Hematopoietic multipotent progenitor cell treated with erythropoietin and hydrocortisone succinate and interleukin-3 and kit ligand, for 8 days (in vitro differentiated cells): ENCODE measurements at regions not wholly inside any gene's neighbourhood (a gene's known extent, or its start where the extent isn't known, plus 50 kb on each side); places are given as distances from the start of the nearest gene placed in this dataset.
"Not testable (repeated sequence)": the region's sequence is repeated elsewhere in the genome, so short reads cannot be mapped to it uniquely, and the experiment has no call there.

Source experiments
- DNase-seq: peaks from one replicate; pipeline ENCODE4 v3.0.0-alpha.2; 2015

DNA sequence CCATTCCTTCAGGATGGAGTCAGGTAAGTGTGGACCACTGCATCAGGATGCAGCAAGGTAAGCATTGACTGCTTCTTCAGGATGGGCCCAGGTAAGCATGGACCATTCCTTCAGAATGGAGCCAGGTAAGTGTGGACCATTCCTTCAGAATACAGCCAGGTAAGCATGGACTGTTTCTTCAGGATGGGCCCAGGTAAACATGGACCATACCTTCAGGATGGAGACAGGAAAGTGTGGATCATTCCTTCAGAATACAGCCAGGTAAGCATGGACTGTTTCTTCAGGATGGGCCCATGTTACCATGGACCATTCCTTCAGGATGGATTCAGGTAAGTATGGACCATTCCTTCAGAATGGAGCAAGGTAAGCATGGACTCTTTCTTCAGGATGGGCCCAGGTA is 89.4 kb upstream of the SPACA7 start:
- not testable (repeated sequence) for DNase-seq

DNA sequence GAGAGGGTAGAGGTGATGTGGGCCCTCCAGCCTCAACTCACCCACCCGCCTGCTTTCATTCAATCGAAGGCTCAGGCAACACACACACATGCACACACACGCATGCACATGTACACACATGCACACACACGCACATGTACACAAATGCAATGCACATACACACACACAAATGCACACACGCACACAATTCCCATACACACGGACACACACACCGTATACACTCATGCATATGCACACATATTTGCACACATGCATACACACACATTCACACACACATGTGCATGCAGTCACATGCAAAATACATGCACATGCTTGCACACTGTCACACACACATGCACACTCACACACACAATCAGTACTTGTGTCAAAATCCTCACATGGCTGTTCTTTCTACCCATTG is 55.9 kb upstream of the SPACA7 start:
- DNase-seq = no peak

DNA sequence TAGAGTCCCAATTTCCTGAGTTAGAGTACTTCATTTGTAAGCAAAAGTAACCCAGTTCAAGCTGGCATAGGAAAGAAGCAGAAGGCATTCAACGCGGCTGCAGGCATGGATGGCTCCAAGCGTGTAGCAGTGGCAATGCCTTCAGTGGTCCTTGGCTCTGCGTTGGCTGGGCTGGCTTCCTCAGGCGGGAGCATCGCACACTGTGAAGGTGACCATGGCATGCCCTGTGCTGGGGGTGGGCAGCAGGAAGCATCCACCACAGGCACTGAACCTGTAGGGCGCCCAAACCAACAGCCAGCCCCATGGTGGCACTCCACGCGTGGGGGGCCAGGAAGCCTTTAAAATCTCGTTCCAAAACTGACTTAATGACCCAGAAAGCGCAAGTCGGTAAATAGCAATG is 53.6 kb upstream of the SPACA7 start:
- no peak for DNase-seq

DNA sequence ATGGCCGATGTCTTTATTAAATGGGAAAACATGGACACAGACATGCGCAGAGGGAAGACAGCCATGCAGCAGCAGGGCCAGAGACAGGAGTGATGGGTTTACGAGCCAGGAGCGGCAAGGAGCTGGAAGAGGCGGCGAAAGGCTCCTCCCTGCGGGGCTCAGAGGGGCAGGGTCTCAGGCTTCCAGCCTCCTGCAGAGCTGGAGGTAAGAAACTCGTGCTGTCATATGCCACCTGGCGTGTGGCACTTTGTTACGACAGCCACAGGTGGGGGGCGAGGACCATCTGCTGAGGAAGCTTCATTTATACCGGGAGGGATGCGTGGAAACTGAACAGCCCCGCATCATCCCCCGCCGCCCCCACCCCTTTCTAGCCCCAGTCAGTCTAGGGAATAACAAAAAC is 52.0 kb upstream of the SPACA7 start:
- DNase-seq = no peak

DNA sequence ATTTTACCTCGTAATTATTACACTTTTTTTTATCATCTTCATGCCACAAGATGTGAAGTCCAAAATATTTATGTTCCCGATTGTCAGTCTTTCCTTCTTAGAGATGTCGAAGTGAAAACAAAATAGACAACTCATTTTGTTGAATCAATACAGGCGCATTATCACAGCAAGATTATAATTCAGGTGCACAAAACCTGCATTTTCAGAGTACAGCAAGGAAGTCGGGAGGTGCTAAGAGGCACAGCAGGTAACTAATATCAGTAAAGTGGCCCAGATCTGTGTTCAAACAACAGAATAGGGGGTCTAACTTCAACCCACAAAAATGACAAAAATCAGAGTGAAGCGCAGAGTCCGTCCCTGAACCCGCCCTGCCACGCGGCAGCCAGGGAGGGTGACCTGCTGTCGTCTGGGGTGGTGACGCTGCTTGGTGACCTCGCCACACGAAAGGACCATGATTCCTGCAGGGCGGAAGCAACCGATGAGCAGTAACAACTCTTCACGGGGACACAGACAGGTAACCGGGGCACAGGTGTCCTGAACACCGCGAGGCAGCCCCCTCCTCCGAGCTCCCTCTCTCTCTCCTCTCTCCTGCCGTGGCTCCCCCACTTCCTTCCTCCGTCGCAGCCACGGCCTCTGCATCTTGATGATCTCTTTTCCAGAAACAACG is 50.9 kb upstream of the SPACA7 start:
- DNase-seq = no peak

DNA sequence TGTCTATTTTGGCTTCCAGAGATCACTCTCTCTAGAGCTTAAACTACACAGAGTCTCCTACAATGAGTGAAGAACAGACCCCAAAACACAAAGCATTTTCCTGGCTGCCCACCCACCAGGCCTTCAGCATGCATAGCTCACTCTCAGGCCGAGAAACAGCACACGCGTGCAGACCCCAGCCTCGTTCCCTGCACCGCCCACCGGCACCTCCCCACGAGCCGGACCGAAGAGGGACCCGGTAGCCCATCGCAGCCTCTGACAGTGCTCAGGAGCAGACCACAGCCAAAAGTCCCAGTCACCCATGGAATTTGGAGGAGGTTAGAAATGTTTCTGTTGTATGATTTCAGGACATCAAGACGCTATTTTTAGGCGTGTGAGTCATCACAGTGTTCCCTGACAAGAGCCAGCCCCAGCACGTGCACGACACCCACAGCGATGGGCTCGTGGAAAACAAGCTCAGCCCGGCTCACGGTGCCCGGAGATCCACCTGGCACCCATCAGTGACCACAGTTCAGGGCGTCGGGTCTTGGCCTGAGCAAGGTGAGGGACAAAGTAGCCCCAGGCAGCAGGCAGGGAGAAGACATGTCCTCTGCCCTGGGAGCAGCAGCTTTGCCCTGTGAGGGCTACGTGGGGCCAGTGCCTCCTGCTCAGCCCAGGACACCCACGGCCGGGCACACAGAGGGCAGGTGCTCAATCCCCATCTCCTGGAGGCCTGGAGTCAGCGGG is 50.1 kb upstream of the SPACA7 start:
- DNase-seq = no peak
